Non-pigmented ciliary epithelial cell (primary cell): ENCODE measurements at regions not wholly inside any gene's neighbourhood (a gene's known extent, or its start where the extent isn't known, plus 50 kb on each side); places are given as distances from the start of the nearest gene placed in this dataset.

Experiments used
- DNase-seq: peaks from one replicate; pipeline ENCODE4 v3.0.0-alpha.2; 2010; ENCODE audit warnings: low read depth

- no peak for DNase-seq
Measured at GRCh38 chr16:86061318-86061695, 162.3 kb downstream of the IRF8 start.

GRCh38 chr16:86061721-86062120, 162.8 kb downstream of the IRF8 start:
- no peak for DNase-seq

GRCh38 chr16:86062271-86062965, 163.5 kb downstream of the IRF8 start:
- DNase-seq: no peak

GRCh38 chr16:86063760-86064405, 164.9 kb downstream of the IRF8 start:
- no peak for DNase-seq

- no peak for DNase-seq
Measured at GRCh38 chr16:86064431-86065250, 165.7 kb downstream of the IRF8 start.

- no peak for DNase-seq
Measured at GRCh38 chr16:86065711-86066110, 166.7 kb downstream of the IRF8 start.

GRCh38 chr16:86066811-86067210, 167.8 kb downstream of the IRF8 start:
- DNase-seq: no peak

GRCh38 chr16:86067516-86067915, 168.6 kb downstream of the IRF8 start:
- no peak for DNase-seq

GRCh38 chr16:86067936-86068335, 169.0 kb downstream of the IRF8 start:
- DNase-seq: no peak

- no peak for DNase-seq
Measured at GRCh38 chr16:86068722-86069121, 169.8 kb downstream of the IRF8 start.

- no peak for DNase-seq
Measured at GRCh38 chr16:86069736-86070298, 170.9 kb downstream of the IRF8 start.

GRCh38 chr16:86070484-86070883, 171.5 kb downstream of the IRF8 start:
- no peak for DNase-seq

GRCh38 chr16:86070971-86071370, 172.0 kb downstream of the IRF8 start:
- no peak for DNase-seq

GRCh38 chr16:86071611-86072240, 172.8 kb downstream of the IRF8 start:
- no peak for DNase-seq

GRCh38 chr16:86072328-86073102, 173.6 kb downstream of the IRF8 start:
- peak; percentile 37 for DNase-seq

- no peak for DNase-seq
Measured at GRCh38 chr16:86073103-86073625, 174.2 kb downstream of the IRF8 start.

GRCh38 chr16:86073763-86074493, 175.0 kb downstream of the IRF8 start:
- DNase-seq: no peak

- DNase-seq: no peak
Measured at GRCh38 chr16:86074651-86075487, 175.9 kb downstream of the IRF8 start.

GRCh38 chr16:86075488-86075785, 176.5 kb downstream of the IRF8 start:
- no peak for DNase-seq
